Adrenal gland (tissue), 5 donors: ENCODE measurements at regions not wholly inside any gene's neighbourhood (a gene's known extent, or its start where the extent isn't known, plus 50 kb on each side); places are given as distances from the start of the nearest gene placed in this dataset.

Experiments
- CTCF ChIP-seq, 6 experiments: fragments of 450-650 bp in 4 of 6; fragments of 200-600 bp in 2 of 6; sonication (generic) in 1 of 6; IDR thresholded peaks; 1 replicate in 5 of 6; 2 replicates in 1 of 6; pipeline versions ENCODE4 v1.5.1 to v1.8.0; 2016 to 2021; ENCODE audit warnings: antibody characterized with exemption in 6 of 6, mild to moderate bottlenecking in 2 of 6, moderate library complexity in 1 of 6
- POLR2A ChIP-seq, 2 donors: fragments of 450-650 bp; IDR thresholded peaks; one replicate each; pipeline ENCODE4 v1.6.1; 2017; ENCODE audit warnings: antibody characterized with exemption in 2 of 2, mild to moderate bottlenecking in 2 of 2, moderate library complexity in 1 of 2
- donor health status: DM: no; HTN: no; CAD: no.

GRCh38 chr22:40120848-40121247 is 56.9 kb upstream of the TNRC6B start:
- TF ChIP-seq CTCF (IDR thresholded peaks at IDR 0.05) (no peak), POLR2A (IDR thresholded peaks at IDR 0.05) (no peak)
